GM19035 (cell line): ENCODE measurements at regions not wholly inside any gene's neighbourhood (a gene's known extent, or its start where the extent isn't known, plus 50 kb on each side); places are given as distances from the start of the nearest gene placed in this dataset.
A peak's percentile ranks its signal among the peaks of the same experiment; 100 is the strongest.
"Not testable (repeated sequence)": the region's sequence is repeated elsewhere in the genome, so short reads cannot be mapped to it uniquely, and the experiment has no call there.

ENCODE experiments used
- ATAC-seq: cut with Tn5 transposase; IDR thresholded peaks from one replicate; pipeline ENCODE4 v1.9.1; 2021; ENCODE audit not compliant: unreplicated experiment

DNA sequence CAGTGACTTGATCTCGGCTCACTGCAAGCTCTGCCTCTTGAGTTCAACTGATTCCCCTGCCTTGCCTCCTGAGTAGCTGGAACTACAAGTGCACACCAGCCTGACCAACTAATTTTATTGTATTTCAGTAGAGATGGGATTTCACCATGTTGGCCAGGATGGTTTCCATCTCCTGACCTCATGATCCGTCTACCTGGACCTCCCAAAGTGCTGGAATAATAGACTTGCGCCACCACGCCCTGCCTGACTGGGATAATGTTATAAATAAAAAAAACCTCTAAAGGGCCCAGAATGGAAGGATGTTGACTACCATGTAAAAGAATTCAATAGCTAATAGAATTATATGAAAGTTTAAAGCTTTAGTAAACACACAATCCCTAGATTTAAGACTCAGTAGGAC, 91.9 kb downstream of the TSPY10 start:
- no peak for ATAC-seq

DNA sequence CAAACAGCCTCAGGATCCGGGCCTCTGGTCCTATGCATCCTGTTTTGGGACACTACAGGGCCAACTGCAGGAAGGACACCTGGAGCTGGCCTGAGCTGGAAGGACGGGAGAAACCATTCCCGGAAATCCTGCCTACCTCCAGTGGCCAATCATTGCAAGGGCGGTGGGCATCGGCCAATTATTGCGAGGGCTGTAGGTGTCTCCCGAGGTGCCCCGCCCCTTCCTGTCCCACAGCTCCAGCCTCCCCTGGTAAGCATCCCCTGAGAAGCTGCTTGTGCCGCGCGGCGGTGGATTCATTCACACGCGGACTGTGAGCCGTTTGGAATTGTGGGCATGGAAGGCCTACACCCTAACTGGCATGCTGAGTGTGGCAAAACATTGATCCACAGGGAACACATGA, 95.5 kb downstream of the TSPY10 start:
- ATAC-seq, result no peak

DNA sequence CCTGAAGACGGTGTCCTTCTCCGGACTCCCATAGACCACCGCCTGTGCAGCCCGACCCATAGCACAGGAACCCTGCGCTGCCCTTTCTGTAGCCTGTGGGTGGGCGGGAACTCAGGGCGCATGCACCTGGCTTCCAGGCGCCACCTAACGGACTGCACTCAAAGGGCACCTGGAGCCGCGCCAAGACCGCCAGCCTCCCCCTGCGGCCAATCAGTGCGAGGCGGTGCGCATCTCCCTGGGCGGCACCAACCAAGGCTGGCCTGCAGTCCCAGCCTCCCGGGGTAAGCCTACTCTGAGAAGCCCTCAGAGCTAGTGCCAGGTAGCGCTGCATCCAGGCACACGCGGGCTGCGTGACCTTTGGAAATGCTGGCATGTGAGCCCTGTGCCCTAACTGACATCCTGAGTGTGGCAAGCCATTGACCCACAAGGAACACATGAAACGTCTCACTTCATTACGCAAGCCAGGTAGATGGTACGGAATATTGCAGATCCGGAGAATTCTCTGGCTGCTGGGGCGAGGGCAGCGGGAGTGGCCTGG, 113.0 kb downstream of the TSPY10 start:
- not testable (repeated sequence) for ATAC-seq

DNA sequence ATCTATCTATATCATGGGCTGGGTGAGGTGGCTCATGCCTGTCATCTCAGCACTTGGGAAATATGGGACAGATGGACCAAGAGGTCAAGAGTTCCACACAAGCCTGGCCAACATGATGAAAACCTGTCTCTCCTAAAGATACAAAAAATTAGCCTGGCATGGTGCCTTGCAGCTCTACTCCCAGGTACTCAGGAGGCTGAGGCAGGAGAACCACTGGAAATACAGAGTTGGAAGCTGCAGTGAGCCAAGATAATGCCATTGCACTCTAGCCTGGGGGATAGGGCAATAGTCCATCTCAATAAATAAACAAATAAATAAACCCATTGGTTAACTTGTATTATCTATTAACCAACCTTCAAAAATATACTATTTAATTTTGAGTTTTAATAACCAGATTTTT, 138.5 kb downstream of the TSPY10 start:
- ATAC-seq, result not testable (repeated sequence)

DNA sequence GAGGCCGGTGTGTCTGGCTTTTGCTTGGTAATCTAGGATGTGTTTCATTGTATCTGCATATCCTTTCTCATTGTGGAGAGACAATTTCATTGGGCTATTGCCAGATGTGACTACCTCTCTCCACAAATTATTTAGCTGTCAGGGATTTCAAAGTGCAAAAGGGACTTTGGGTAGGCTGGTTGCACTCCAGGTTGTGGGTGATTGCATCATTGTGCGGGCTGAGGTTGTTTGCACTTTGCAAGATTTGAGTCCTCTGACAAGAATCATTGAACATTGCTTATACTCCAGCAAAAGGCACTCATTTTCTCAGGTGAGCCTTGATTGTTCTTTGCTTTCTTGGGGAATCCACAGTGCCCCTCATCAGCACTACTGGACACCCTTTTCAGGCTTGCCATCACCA, 164.8 kb downstream of the TSPY10 start:
- not testable (repeated sequence) for ATAC-seq

DNA sequence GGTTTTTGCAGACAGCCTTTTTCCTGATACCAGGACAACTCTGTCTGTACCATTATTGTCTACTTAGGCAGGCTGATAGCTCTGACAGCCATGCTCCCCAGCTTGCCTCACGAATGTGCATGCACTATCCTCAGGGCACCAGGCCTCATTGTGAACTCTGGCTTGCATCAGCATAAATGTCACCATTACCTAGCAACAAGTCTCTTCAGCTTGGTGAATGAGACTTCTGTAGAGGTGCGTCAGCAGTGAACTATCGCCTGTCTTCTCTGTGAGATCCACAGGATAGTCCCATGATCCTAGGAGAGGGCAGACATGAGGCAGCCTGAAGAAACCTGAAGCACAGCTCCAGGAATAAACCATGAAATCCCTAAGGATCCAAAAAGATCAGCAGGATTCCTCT, 189.3 kb downstream of the TSPY10 start:
- not testable (repeated sequence) for ATAC-seq

DNA sequence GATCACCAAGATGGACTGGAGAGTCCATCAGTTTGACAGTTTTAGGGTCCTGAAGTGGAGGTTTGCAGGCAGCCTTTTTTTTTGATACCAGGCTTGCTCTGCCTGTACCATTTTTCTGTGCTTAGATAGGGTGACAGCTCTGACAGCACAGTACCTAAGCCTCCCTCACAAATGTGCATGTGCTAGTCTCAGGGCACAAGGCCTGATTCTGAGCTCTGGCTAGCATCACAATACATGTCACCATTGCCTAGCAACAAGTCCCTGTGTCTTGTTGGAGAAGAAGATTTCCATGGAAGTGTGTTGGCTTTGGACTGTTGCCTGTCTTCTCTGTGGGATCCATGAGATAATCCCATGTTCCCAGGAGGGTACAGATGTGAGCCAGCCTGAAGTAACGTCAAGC, 191.1 kb downstream of the TSPY10 start:
- ATAC-seq, result not testable (repeated sequence)

DNA sequence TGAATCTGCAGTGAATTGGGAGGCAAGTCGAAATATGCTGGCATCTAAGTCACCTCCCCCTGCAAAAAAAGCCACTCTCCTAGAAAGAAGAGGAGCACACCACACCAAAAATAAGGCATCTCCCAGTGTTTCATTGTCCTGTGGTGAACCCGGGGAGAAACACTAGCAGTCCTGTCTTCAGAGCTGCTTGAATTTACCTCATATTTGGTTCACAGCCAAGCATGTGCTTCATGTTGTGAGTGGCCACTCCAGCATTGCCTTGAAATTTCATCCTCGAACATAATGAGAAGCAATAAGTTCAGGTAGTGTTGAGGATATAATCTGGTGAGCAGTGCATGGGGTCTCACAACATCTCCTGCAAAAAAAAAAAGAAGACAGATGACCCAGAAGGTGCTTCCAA, 191.9 kb downstream of the TSPY10 start:
- not testable (repeated sequence) for ATAC-seq

DNA sequence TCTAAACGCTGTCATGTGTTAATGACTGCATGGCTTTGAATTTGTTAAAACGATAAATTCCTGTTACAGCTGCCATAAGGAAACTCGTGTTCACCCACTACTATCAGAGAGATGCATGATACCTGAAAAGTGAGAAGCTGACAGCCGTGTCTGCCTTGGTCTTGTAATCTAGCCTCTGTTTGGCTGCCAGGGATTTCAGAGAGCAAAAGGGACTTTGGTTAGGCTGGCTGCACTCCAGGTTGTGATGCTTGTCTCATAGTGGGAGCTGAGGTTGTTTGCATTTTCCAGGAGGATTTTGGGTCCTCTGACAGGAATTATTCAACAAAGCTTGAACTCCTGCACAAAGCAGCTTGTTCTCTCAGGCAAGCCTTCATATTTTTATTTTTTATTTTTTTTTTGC, 209.9 kb downstream of the TSPY10 start:
- not testable (repeated sequence) for ATAC-seq

DNA sequence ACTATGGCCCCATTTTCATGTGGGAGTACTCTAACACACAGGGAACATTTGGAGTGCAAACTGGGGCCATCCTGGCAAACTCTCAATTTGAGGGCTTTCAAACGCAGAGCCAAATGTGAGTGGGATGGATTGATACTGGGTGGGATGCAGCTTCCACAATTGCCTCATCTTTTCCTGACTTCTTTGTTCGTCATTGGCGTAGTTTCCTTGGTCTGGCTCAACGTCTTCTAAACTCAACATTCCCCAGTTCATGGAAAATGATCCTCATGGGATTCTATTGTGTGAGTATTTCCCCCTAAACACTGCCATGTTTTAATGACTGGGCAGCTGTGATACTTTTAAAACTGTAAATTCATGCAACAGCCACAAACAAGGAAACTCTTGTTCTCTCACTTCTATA, 228.3 kb downstream of the TSPY10 start:
- ATAC-seq, result not testable (repeated sequence)

DNA sequence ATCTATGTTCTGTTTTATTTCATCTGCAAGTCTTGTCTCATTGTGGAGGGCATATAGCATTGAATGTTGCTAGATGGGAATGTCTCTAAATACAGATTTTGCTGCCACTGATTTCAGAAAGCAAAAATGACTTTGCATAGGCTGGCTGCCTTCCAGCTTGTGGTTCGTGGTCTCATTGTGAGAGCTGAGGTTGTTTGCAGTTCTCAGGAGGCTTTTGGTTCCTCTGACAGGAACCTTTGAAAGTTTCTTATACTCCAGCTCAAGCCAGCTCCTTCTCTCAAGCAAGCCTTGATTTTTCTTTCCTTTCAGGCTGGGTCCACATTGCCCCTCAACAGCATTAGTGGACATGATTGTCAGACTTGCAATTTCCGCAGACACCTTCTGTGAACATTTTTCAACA, 229.8 kb downstream of the TSPY10 start:
- ATAC-seq, result peak; percentile 69

DNA sequence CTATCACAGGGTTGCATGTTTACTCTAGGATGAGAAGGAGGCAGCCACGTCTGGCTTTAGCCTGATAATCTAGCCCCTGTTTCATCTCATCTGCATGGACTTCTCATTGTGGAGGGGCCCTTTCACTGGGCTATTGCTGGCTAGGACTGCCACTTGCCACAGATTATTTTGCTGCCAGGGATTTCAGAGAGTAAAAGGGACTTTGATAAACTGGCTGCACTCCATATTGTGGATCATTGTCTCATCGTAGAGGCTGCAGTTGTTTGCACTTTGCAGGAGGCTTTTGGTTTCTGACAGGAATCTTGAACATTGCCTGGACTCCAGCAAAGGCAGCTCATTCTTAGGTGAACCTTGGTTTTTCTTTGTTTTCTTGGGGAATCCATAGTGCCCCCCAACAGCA, 234.8 kb downstream of the TSPY10 start:
- not testable (repeated sequence) for ATAC-seq

DNA sequence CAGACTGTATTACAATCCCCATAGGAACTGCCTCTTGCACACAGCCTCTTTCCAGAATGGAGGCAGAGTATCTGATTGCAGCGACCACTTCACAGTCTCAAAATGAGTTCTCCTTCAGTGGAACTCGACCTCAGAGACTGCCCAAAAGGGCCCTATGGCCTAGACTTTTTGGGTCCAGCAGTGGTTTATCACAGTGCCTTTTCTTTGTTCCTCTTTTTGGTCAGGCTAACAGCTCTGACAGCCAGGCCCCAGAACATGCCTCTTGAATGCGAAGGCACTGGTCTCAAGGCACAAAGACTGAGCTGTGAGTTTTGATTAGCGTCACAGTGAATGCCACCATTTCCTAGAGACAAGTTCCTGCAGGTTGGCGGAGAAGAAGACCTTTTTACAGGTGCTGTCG, 241.6 kb downstream of the TSPY10 start:
- peak; percentile 73 for ATAC-seq

DNA sequence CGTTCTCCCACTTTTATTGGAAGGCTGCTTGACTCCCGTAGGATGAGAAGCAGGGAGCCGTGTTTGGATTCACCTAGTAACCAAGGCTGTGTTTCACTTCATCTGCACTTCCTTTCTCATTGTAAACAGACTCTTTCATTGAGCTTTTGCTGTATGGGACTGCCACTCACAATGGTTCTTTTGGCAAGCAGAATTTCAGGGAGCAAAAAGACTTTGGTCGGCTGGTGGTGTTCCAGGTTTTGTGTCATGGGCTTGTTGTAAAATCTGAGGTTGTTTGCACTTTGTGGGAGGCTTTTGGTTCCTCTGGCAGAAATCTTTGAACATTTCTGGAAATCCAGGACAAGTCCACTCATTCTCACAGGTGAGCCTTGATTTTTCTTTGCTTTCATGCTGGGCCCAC, 243.4 kb downstream of the TSPY10 start:
- ATAC-seq, result not testable (repeated sequence)

DNA sequence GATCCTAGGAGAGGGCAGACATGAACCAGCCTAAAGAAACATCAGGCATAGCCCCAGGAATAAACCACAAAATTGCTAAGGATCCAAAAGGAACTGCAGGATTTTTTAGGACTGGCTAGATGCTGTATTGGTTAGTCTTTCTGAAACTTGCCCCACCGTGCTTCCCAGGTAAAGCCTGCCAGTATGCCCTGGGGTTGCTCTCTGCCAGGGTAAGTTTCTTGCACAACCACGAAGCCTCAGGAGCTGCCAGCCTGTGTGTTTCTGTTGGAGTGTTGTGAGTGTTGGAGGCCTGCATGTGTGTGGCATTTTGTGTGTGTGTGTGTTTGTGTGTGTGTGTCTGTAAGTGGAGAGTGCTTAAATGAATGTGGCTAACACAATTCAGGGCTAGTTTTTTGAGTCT, 244.4 kb downstream of the TSPY10 start:
- not testable (repeated sequence) for ATAC-seq

DNA sequence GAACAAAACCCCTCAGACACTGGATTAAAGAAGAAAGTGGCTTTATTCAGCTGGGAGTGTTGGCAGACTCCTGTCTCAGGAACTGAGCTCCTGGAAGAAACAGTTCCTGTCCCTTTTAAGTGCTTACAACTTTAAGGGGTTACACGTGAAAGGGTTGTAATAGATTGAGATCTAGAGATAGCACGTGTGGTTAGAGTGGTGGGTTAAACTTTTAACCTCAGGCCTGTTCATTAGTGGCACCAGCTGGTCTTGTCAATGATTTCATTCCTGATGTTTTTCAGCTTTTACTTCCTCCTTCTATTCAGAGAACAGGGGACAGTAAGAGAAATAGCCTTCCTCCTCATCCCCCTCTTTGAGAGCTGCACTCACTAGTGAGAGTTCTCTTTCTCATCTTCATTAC, 247.1 kb downstream of the TSPY10 start:
- not testable (repeated sequence) for ATAC-seq

DNA sequence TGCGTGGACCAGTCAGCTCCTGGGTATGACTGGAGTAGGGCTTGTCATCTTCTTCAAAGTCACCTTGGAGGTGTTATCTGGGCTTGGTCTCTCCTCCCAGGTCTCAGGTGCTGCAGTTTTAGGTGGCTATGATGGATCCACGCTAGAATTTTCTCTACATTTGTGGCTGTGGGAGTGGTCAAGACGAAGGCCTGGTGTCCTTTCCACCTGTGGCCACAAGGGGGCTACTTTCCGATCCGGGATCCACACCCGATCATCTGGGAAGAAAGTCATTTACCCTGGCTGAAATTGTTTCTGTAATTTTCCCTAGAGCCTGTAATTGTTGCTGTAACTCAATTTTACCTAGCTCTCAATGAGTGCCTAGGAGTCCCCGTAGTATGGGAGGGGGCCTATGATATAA, 248.0 kb downstream of the TSPY10 start:
- ATAC-seq, result not testable (repeated sequence)

DNA sequence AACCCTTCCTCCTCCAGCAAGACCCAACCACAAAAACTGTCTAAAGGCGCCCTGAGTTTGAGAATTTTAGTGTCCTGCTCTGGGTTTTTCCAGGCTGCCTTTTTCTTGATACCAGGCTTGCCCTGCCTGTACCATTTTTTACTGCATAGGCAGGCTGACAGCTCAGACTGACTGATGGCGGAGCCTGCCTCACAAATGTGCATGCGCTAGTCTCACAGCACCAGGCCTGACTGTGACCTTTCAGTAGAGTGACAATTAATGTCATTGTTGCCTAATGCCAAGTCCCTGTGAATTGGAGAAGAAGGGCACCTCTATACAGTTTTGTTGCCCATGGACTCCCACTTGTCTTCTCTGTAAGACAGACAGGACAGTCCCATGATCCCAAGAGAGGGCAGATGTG, 253.9 kb downstream of the TSPY10 start:
- not testable (repeated sequence) for ATAC-seq

DNA sequence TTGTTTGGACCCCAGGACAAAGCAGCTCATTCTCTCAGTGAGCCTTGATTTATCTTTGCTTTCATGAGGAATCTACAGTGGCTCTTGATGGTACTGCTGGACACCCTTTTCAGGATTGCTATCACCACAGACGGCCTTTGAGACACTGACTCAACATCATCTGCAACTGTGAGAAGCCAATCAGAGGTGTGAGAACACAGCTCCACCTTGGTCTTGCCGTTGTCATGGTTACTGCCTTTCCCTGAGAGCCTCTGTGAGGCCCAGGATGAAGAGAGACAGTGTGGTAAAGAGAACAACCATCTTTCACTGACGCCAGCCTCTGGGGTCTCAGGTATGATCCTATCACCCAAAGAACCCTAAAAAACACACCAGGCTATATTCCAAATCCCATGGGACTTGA, 270.2 kb downstream of the TSPY10 start:
- ATAC-seq, result not testable (repeated sequence)

DNA sequence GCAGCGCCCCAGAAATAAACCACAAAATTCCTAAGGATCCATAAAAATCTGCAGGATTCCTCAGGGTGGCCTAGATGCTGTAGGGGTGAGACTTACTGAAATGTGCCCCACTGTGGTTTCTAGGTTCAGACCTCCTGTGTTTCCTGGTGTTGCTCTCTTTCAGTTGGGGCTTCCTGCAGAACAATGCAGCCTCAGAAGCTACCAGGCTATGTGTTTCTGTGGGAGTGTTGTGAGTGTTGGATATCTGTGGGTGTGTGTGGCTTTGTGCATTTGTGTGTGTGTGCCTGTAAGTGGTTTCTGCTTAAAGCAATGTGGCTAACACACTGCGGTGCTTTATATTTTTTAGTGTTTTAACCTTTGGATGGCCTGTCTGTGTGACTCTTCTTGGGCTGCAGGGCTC, 277.6 kb downstream of the TSPY10 start:
- no peak for ATAC-seq
